B cell (primary cell): ENCODE measurements at regions not wholly inside any gene's neighbourhood (a gene's known extent, or its start where the extent isn't known, plus 50 kb on each side); places are given as distances from the start of the nearest gene placed in this dataset.

Experiments used
- ATAC-seq: fragments of 200-7000 bp; cut with Tn5 transposase; one replicate; pipeline ENCODE4 v1.10.0; 2021; ENCODE audit warnings: low read depth, mild to moderate bottlenecking, moderate number of reproducible peaks, moderate library complexity
- CTCF ChIA-PET: fragments of 350-600 bp; sonication (Branson Sonifier 250); formaldehyde crosslinking; loops from one replicate; lab custom pipeline; 2021; ENCODE audit warnings: antibody characterized with exemption, inconsistent platforms; lab: Charles Lee
- POLR2A ChIA-PET: fragments of 350-600 bp; sonication (Branson Sonifier 250); formaldehyde crosslinking; loops from one replicate; lab custom pipeline; 2021; ENCODE audit warnings: antibody characterized with exemption; lab: Charles Lee
- DNase-seq: peaks from one replicate; pipeline ENCODE4 v3.0.0; 2013
- H2AFZ ChIP-seq: 2 replicates; pipeline ENCODE4 v1.6.1; 2012; ENCODE audit warnings: mild to moderate bottlenecking, low read depth, low read length; ENCODE audit not compliant: insufficient read depth, poor library complexity, severe bottlenecking
- H3K27ac ChIP-seq, 2 donors: 1 replicate in 1 of 2; 2 replicates in 1 of 2; pipeline ENCODE4 v1.5.1; 2012 to 2013; ENCODE audit warnings: low read length in 2 of 2, mild to moderate bottlenecking in 2 of 2, moderate library complexity in 1 of 2
- H3K27me3 ChIP-seq, 4 experiments: fragments of 200-600 bp in 1 of 4; sonication (generic) in 1 of 4; replicated peaks in 1 of 4; 1 replicate in 2 of 4; 2 replicates in 2 of 4; pipeline versions ENCODE4 v1.6.1 to v1.7.0; 2013 to 2016; ENCODE audit warnings: low read length in 3 of 4, mild to moderate bottlenecking in 2 of 4, mixed read lengths in 1 of 4, moderate library complexity in 1 of 4; ENCODE audit not compliant: insufficient read depth in 4 of 4, control insufficient read depth in 3 of 4; ENCODE audit errors: control extremely low read depth in 1 of 4
- H3K36me3 ChIP-seq, 2 experiments: replicated peaks in 1 of 2; 1 replicate in 1 of 2; 2 replicates in 1 of 2; pipeline versions ENCODE4 v1.6.1 to v1.7.1; 2013; ENCODE audit warnings: low read length in 1 of 2; ENCODE audit not compliant: insufficient read depth in 2 of 2, control insufficient read depth in 1 of 2; ENCODE audit errors: control extremely low read depth in 1 of 2, extremely low read depth in 1 of 2
- H3K4me1 ChIP-seq, 2 donors: fragments of 200-600 bp in 1 of 2; sonication (generic) in 1 of 2; 1 replicate in 1 of 2; 2 replicates in 1 of 2; pipeline versions ENCODE4 v1.5.1 to v1.6.1; 2013 to 2017; ENCODE audit warnings: low read length in 2 of 2; ENCODE audit not compliant: control insufficient read depth in 2 of 2, insufficient read depth in 2 of 2
- H3K4me2 ChIP-seq: replicated peaks from 2 replicates; pipeline ENCODE3; 2012; ENCODE audit warnings: mild to moderate bottlenecking, low read depth, low read length; ENCODE audit not compliant: poor library complexity, severe bottlenecking
- H3K4me3 ChIP-seq, 5 experiments: fragments of 200-600 bp in 1 of 5; sonication (generic) in 1 of 5; 1 replicate in 3 of 5; 2 replicates in 2 of 5; pipeline versions ENCODE4 v1.5.1 to v1.7.0; 2011 to 2016; ENCODE audit warnings: low read length in 4 of 5, mild to moderate bottlenecking in 4 of 5, low read depth in 2 of 5, control low read depth in 1 of 5, moderate library complexity in 1 of 5; ENCODE audit not compliant: insufficient read depth in 1 of 5; ENCODE audit errors: control extremely low read depth in 1 of 5, extremely low read depth in 1 of 5
- H3K79me2 ChIP-seq: fragments of 200-600 bp; sonication (generic); one replicate; pipeline ENCODE4 v1.6.0; 2016; ENCODE audit warnings: low read length; ENCODE audit not compliant: control insufficient read depth, insufficient read depth
- H3K9ac ChIP-seq: fragments of 200-600 bp; sonication (generic); 2 replicates; pipeline ENCODE4 v1.6.1; 2017; ENCODE audit warnings: mild to moderate bottlenecking, low read length, moderate library complexity
- H3K9me3 ChIP-seq, 3 donors: one replicate each; pipeline versions ENCODE4 v1.6.1 to v1.7.1; 2013; ENCODE audit warnings: low read length in 2 of 3; ENCODE audit not compliant: control insufficient read depth in 2 of 3, insufficient read depth in 1 of 3; ENCODE audit errors: control extremely low read depth in 1 of 3
- H4K20me1 ChIP-seq: 2 replicates; pipeline ENCODE4 v1.6.0; 2012; ENCODE audit warnings: mild to moderate bottlenecking, low read length; ENCODE audit not compliant: insufficient read depth, control insufficient read depth, poor library complexity, severe bottlenecking
- H3K27ac Mint-ChIP-seq: one replicate; pipeline ENCODE4 v1.8.0; 2021; ENCODE audit warnings: mixed read lengths
- H3K27me3 Mint-ChIP-seq: one replicate; pipeline ENCODE4 v1.8.0; 2021; ENCODE audit warnings: mixed read lengths
- H3K4me1 Mint-ChIP-seq: one replicate; pipeline ENCODE4 v1.8.0; 2021; ENCODE audit warnings: mixed read lengths
- H3K4me3 Mint-ChIP-seq: one replicate; pipeline ENCODE4 v1.8.0; 2021; ENCODE audit warnings: mixed read lengths
- H3K9me3 Mint-ChIP-seq: one replicate; pipeline ENCODE4 v1.8.0; 2022; ENCODE audit warnings: mixed read lengths; ENCODE audit not compliant: insufficient read depth
- CTCF ChIP-seq: fragments of 200-600 bp; IDR thresholded peaks from one replicate; pipeline ENCODE4 v1.8.0; 2022; ENCODE audit warnings: antibody characterized with exemption, mild to moderate bottlenecking
- EZH2 ChIP-seq: IDR thresholded peaks from 2 replicates; pipeline ENCODE4 v1.6.1; 2012; ENCODE audit warnings: borderline replicate concordance, low read depth, mild to moderate bottlenecking, moderate library complexity, low read length; ENCODE audit not compliant: insufficient read depth, poor library complexity, severe bottlenecking
- WGBS: methylation state at CpG from one replicate; pipeline ENCODE4 v1.1.5; 2013; ENCODE audit warnings: missing lambda C conversion rate; ENCODE audit not compliant: insufficient coverage; 5-methylcytosine and 5-hydroxymethylcytosine counted together
- intact Hi-C: fragments of 100-400 bp; cut with micrococcal nuclease; formaldehyde crosslinking; loops from one replicate; pipeline ENCODE4 v1.10.0; 2022

GRCh38 chr2:78890935-78891334 lies 134.6 kb upstream of the REG3G start:
- no peak overlapping the region for H3K4me3 Mint-ChIP-seq
- no peaks in the 10 kb centered on the region for H3K27me3 ChIP-seq
- TF ChIP-seq EZH2 = no peak
- TF ChIP-seq CTCF = no peak
- no peaks in the 10 kb centered on the region for H4K20me1 ChIP-seq
- no peak overlapping the region for H3K9ac ChIP-seq
- DNase-seq = no peak
- no peaks in the 10 kb centered on the region for H3K4me1 Mint-ChIP-seq
- H3K9me3 Mint-ChIP-seq = peaks cover 2% of the 10 kb centered on the region
- H3K4me3 ChIP-seq = no peak overlapping the region
- no peak for ATAC-seq
- H3K4me1 ChIP-seq = no peaks in the 10 kb centered on the region
- no peaks in the 10 kb centered on the region for H3K36me3 ChIP-seq
- no peaks in the 10 kb centered on the region for H3K27me3 Mint-ChIP-seq
- H3K9me3 ChIP-seq = peaks cover 0 to 2% (median 0%) of the 10 kb centered on the region in 3 donors
- H3K27ac ChIP-seq = no peak overlapping the region
- no peaks in the 10 kb centered on the region for H3K79me2 ChIP-seq
- H3K27ac Mint-ChIP-seq = no peak overlapping the region
- H3K4me2 ChIP-seq = no peak overlapping the region
- CTCF ChIA-PET = no interaction called here
- H2AFZ ChIP-seq = no peak overlapping the region
- intact Hi-C loops = no loop called here
- WGBS = 79% methylated on average over 2 of the region's 2 CpGs
- POLR2A ChIA-PET = no interaction called here

GRCh38 chr2:78892295-78892694 lies 133.2 kb upstream of the REG3G start:
- ChIA-PET POLR2A (no interaction called here), CTCF (no interaction called here)
- no peak overlapping the region for H2AFZ ChIP-seq
- no peaks in the 10 kb centered on the region for H3K79me2 ChIP-seq
- peaks cover 2% of the 10 kb centered on the region for H3K9me3 Mint-ChIP-seq
- ATAC-seq = no peak
- WGBS = no CpG with 5 or more reads among the region's 3 CpGs
- H3K4me3 ChIP-seq = no peak overlapping the region
- no peak for TF ChIP-seq EZH2
- TF ChIP-seq CTCF = no peak
- H3K4me2 ChIP-seq = no peak overlapping the region
- H3K36me3 ChIP-seq = no peaks in the 10 kb centered on the region
- no peak overlapping the region for H3K9ac ChIP-seq
- peaks cover 0 to 2% (median 0%) of the 10 kb centered on the region in 3 donors for H3K9me3 ChIP-seq
- H3K4me1 Mint-ChIP-seq = no peaks in the 10 kb centered on the region
- H3K27ac Mint-ChIP-seq = no peak overlapping the region
- DNase-seq = no peak
- no peak overlapping the region for H3K27ac ChIP-seq
- intact Hi-C loops = no loop called here
- no peaks in the 10 kb centered on the region for H3K27me3 Mint-ChIP-seq
- no peaks in the 10 kb centered on the region for H4K20me1 ChIP-seq
- no peaks in the 10 kb centered on the region for H3K4me1 ChIP-seq
- no peaks in the 10 kb centered on the region for H3K27me3 ChIP-seq
- no peak overlapping the region for H3K4me3 Mint-ChIP-seq
